Glomerular visceral epithelial cell (primary cell): ENCODE measurements at regions not wholly inside any gene's neighbourhood (a gene's known extent, or its start where the extent isn't known, plus 50 kb on each side); places are given as distances from the start of the nearest gene placed in this dataset.
"Not testable (repeated sequence)": the region's sequence is repeated elsewhere in the genome, so short reads cannot be mapped to it uniquely, and the experiment has no call there.

ENCODE experiments used
- DNase-seq: peaks from one replicate; pipeline ENCODE4 v3.0.0-alpha.2; 2016; ENCODE audit errors: extremely low spot score

DNA sequence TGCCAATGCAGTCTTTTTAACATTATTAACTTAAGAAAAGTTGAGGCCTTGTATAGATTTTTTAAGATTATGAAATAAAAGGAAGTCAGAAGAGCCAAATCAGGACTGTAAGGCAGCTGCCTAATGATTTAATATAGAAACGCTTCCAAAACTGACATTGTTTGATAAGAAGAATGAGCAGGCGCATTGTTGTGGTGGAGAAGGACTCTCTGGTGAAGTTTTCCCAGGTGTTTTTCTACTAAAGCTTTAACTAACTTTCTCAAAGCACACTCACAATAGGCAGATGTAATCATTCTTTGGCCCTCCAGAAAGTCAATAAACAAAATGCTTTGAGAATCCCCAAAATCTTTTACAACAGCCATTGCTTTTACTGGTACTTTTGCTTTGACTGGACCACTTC lies 288.6 kb upstream of the FIGN start:
- no peak for DNase-seq

DNA sequence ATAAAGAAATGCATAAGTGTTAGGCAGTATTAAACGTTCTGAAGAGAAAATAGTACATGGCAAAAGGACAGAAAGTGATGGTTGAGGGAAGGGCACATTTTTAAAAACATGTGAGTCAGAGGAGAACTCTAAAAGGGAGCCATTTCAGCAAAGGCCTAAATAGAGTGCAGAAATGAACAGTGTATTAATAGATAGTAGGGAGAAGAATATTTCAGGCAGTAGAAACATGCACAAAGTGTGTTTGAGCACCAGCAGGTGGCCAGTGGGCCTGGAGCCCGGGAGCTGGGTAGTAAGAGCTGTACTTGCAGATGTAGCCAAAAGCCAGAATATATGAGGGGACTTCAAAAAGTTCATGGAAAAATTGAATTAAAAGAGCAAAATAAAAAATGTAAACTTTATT lies 288.1 kb upstream of the FIGN start:
- no peak for DNase-seq

DNA sequence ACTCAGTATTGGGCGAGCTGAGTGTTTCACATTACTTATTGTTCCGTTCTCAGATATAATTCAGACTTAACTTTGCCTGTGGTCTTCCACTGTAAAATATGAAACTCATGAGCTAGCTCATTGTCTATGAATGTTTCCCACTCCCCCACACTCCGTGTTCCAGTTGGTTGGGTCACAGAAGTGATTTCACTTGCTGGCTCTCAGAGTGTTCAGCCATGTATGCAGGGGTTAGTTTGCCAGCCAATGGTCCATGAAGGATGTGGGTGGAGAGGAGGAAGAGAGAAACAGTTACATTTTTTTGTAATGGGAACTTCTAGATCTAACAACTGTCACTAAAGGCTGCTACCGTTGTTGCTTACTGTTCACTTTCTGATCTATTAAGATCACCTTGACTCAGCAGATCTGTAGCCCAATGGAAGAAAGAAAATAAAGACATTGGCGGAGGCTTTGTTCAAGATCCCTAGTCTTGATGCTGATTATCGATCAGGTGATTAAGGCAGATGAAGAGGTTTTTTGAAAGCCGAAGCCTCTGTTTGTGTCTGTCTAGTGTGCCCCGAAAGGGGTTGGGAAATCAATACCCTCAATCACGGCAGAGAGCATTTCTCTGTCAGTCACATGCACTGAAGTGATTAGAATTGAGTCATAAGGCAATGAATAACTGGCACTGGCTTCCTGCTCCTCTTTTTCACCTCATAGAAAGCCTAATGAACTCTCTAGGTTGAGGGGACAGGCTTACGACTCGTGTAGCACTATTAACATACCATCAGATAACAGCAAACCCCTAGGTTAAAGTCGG lies 279.7 kb upstream of the FIGN start:
- peak; percentile 100 for DNase-seq

DNA sequence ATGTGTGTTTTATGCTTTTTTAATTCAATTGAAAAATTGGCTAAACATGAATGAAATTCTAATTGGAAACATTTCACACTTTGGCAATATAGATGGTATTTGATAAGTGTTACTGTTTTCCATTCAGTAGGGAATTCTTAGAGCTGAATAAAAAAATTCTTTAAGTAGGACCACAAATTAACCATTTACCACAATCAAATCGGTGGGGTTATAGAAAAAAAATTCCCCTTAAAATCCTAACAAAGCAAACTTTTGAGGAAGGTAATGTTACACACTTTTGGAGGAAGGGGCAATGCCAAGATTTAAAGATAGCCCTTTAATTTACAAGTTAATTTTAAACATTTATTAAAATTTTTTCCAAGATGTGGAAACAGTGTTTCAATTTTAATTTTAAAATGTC lies 279.0 kb upstream of the FIGN start:
- peak; percentile 51 for DNase-seq

- DNase-seq, result peak; percentile 87
Measured at GRCh38 chr2:164014068-164014731, 278.4 kb upstream of the FIGN start.

- no peak for DNase-seq
Measured at GRCh38 chr2:164012581-164012980, 276.8 kb upstream of the FIGN start.

GRCh38 chr2:164009756-164010337 lies 274.0 kb upstream of the FIGN start:
- DNase-seq, result no peak

DNA sequence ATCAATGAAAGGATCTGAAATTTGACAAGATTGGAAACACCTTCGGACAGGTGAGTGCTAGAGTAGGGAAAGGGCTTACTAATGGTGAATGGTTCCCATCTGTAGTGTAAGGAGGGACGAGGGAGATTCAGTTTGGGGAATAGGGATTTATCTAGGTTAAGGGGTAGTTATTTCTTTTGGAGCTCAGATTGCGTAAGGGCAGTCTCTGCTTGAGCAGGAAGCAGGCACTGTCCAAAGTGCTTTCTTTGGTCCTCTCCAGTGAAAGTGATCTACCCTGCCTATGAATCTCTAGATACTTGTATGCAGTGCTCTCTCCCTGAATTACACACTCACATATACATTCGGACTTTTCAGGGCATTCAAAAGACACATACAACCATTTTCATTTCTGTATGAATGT lies 272.9 kb upstream of the FIGN start:
- DNase-seq, result no peak

- DNase-seq, result no peak
Measured at GRCh38 chr2:164006704-164007103, 270.9 kb upstream of the FIGN start.

GRCh38 chr2:164000176-164000575 lies 264.4 kb upstream of the FIGN start:
- DNase-seq, result peak; percentile 26

DNA sequence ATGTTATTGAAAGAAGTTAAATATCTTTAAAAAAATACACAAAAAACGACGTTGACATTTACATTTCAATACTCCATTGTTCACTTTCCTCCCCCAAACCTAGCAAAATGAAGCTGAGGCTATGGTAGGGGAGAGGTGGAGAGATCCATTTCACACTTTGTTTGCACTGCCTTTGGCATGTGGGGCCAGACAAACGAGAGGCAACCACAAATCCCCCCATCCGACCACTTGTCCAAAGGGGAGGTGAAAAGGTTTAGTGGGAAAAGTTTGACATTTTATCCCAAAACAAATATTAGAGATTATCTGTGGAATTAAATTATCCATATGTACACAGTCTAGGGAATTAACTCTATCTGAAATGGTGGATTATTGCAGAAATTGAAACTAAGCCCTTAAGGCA lies 261.7 kb upstream of the FIGN start:
- DNase-seq, result no peak

DNA sequence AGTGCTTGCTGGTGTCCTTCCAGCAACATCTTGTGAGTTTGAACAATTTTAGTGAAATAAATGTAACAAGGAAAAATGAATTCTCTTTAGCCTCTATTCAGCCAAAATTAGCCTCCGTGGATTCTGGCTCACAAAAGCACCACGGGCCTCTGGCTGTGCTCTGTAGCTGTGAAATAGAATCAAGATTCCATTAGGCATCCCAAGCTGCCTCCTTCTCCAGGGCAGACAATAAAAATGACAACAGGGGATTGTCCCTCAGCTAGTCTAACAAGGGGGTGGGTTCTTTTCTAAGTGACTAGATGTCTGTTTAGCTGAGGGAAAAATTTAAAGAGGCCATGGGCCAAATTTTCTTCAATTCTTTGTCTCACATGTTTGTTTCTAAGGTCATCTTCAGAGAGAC lies 254.7 kb upstream of the FIGN start:
- DNase-seq, result no peak

DNA sequence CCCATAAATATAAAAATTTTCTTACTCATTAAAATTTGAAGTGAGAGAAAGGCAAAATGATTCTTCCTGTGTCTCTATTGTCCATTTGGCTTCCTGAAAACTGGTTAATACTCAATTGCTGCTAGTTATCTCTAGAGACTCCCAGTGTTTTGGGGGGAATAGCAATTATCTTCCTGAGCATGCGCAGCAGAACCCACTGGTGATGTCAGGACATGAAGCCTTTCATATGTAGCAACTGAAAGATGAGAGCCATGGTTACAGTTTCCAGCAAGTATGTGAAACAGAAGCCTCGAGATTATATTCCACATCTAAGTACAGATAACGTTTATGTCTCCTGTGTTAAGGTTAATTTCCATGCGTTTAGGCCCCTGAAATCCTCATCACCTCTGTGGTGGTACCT lies 254.3 kb upstream of the FIGN start:
- DNase-seq, result no peak

DNA sequence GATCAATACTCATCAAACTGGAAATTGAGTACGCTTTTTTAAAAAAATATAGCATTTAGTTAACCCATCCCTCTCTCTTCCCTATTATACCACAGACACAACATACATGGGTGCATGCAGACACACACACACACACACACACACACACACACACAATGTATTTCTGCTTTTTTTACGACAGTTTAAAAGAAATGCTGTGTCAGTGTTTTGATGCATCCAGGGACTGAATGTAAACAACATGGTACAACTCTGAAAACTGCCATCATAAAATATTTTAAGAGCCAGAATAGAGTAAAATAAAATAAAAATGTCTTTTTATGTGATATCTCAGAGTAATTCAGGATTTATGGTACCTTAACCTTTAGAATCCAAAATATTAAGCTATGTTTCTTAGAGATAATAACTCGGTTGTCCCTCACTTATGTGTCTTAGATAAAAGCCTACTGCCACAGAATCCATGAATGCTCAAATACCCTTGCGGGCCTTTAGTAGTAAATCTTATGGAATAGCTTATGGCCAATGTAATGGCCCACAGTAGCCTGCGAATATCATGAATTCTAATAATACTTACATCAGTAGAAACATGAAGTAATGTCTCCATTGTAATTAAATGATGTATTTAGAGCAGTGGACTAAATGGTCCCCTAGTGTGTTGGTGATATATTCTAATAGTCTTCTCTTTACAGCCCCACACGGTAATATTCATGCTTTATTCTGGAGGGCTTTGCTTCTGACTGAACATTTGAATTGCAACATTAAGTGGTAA lies 251.6 kb upstream of the FIGN start:
- no peak for DNase-seq

- DNase-seq, result no peak
Measured at GRCh38 chr2:163984986-163985385, 249.2 kb upstream of the FIGN start.

DNA sequence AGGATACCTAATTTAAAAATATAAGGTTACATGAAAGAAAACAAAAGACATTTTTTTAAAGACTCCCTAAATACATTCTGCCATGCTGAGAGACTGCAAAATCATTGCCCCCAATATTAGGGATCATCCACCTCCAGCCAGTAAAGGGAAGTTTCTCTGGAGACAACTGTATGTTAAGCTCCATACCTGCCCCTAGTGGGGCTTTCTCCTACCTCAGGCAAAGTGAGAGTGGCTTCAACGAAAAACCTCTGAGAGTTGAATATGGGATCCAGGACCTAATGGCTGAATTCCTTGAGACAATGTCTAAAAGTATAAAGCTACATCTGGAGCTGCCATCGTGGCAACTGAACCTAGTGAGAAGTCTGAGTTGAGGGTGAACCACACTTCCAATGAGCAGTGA lies 248.1 kb upstream of the FIGN start:
- DNase-seq, result no peak

DNA sequence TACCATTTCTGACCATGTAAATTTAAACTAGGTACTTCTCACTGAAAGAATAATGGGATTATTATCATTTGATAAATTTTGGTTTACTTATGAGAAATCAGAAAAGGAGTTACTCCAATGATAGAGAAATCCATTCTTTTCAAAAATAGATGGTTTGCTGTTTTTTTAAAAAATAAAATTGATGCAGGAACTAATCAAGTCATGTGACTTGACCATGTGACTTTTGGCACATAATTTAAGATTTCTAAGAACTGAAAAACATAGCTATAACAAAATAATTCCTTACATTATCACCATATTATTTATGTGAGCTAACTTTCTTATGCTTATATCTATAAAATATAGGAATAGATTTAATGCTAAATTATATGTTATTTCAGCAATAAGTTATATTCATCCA lies 247.1 kb upstream of the FIGN start:
- no peak for DNase-seq

- no peak for DNase-seq
Measured at GRCh38 chr2:163974766-163975165, 239.0 kb upstream of the FIGN start.

DNA sequence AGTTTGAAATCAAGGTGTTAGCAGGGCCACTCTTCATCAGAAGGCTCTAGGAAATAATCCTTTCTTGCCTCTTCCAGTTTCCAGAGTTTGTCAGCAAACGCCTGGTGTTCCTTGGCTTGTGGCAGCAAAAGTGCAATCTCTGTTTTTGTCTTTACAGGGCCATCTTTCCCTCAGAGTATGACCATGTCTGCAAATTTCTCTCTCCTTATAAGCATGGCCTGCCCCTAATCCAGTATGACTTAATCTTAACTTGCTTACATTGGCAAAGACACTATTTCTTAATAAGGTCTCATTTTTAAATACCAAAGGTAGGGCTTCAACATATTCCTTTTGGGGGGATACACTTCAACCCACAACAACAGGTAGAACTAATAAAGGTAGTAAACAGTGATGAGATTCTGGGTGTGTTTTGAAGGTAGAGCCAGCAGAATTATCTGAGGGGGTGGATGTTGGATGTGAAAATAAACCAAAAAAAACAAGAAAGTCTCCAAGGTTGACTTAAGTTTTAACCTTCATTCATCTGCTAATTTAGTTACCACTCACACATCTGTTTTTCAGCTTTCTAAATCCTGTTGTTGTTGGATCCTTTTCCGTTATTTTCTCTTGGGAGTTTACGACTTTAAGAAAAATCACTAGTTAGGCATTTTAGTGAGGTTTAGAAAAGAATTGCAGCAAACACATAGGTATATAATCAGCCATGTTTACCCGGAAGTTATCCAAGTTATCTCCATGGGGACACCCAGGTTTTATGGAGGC lies 234.4 kb upstream of the FIGN start:
- no peak for DNase-seq

- DNase-seq, result not testable (repeated sequence)
Measured at GRCh38 chr2:163964278-163964677, 228.5 kb upstream of the FIGN start.

DNA sequence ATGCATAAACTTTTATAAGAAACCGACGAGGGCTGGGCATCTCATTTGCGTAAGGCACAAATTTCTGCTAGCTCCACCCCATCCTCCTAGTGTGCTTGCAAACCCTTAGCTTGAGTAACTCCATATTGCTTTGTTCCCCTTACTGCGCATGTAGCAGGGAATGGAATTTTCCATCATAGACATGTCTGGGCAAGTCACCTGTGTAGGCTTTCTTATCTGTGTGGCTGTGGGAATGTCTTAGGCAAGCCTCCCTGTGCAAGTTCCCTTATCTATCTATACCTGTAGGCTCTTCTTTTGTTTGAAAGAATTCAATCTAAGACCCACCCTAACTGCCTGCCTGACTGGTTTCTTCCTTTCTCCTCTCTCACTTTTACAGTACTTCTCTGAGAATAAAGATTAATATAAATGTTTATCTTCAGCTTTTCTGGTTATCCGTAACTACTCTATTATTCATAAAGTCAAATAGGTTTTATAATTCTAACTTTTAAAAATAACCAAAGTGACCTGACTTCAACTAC lies 217.6 kb upstream of the FIGN start:
- no peak for DNase-seq
